Fibroblast of peridontal ligament (primary cell): ENCODE measurements at regions not wholly inside any gene's neighbourhood (a gene's known extent, or its start where the extent isn't known, plus 50 kb on each side); places are given as distances from the start of the nearest gene placed in this dataset.
"Not testable (repeated sequence)": the region's sequence is repeated elsewhere in the genome, so short reads cannot be mapped to it uniquely, and the experiment has no call there.

Source experiments
- DNase-seq: peaks from one replicate; pipeline ENCODE4 v3.0.0-alpha.2; 2010; ENCODE audit errors: extremely low read depth

- no peak for DNase-seq
Observed at GRCh38 chr7:125256446-125256845, 326.8 kb upstream of the POT1 start.

DNA sequence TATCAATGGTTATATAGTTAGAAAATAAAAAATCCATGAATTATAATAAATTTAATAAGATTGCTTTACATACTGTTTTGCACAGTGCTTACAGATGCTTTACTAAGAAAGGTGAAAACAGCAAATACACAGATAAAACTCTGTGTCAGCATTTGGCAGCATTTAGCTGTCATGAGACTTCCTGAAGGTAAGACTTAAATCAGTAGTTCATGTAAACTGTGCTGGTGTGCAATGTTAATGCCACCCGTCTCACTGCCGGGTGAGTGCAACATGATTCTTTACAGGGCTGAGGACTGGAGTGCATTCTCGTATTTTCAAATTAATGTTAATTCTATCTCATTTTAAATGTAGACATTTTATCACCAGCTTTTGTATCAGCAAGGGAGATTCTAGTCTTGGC, 326.2 kb upstream of the POT1 start:
- no peak for DNase-seq

- no peak for DNase-seq
Observed at GRCh38 chr7:125254566-125254965, 324.9 kb upstream of the POT1 start.

- no peak for DNase-seq
Observed at GRCh38 chr7:125253452-125254190, 324.0 kb upstream of the POT1 start.

- DNase-seq, result no peak
Observed at GRCh38 chr7:125247514-125248098, 318.0 kb upstream of the POT1 start.

GRCh38 chr7:125246706-125247105, 317.1 kb upstream of the POT1 start:
- no peak for DNase-seq

GRCh38 chr7:125241548-125241947, 311.9 kb upstream of the POT1 start:
- DNase-seq, result no peak

DNA sequence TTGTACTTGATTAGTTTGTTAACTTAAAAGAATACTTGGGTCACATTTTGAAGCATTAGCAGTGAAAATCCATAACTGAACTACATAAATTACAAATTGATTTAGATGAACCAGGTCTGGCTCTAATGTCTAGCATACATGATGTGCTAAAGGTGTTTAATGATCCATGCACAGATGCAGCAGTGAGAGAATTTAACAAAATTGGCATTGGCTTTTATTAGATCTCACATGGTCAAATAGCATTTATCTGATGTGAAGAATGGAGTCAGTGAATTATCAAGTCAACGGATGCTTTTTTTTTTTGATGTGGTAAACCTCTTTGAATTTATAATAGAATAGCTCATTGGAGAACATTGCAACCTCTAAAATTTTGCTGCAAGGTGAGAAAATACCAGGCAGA, 293.0 kb upstream of the POT1 start:
- DNase-seq, result no peak

GRCh38 chr7:125218076-125218475, 288.5 kb upstream of the POT1 start:
- no peak for DNase-seq

DNA sequence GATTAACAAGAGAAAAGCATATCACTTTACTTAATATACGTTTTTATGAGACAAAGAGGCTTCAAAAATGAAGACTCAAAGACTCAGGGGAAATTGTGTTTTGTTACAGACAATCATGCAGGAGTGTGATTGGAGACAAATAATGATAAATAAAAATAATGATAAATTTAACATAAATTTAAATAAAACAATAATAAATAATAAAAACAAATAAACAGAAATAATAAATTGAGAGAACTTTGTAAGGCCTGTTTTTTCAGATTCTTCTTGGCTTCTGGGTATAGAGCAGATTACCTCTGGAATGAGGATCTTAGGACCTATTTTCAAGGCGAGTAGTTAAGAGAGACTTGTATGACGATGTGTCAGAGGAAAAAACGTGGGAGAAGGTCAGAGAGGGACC, 271.4 kb upstream of the POT1 start:
- DNase-seq, result no peak

GRCh38 chr7:125197731-125198393, 268.2 kb upstream of the POT1 start:
- no peak for DNase-seq

DNA sequence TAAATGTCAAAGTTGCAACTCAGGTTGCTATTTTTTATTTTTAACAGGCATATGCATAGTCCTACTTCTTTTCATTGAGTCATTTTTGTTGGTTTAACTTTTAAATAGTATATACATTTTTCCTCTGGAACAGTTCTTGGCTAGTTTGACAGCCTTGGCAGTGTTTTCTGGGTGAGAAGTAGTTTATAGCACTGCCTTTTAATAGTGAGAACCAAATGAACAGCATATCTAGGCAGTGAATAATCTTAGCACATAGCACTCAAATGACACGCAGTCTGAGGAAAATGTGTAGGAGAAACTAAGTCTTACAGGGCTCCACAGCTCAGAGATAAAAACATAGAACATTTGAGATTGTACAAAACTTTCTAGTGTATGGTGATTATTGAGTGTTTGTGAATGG, 265.5 kb upstream of the POT1 start:
- DNase-seq, result no peak

DNA sequence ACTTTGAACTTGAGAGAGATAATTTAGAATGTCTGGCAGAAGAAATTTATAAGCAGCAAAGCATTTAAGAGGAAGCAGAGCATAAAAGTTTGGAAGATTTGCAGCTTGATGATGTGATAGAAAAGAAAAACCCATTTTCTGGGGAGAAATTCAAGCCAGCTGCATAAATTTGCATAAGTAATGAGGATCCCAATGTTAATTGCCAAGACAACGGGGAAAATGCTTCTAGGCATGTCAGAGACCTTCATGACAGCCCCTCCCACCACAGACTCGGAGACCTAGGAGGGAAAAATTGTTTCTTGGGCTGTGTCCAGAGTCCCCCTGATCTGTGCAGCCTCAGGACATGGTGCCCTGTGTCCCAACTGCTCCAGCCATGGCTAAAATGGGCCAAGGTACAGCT, 263.6 kb upstream of the POT1 start:
- DNase-seq, result no peak

DNA sequence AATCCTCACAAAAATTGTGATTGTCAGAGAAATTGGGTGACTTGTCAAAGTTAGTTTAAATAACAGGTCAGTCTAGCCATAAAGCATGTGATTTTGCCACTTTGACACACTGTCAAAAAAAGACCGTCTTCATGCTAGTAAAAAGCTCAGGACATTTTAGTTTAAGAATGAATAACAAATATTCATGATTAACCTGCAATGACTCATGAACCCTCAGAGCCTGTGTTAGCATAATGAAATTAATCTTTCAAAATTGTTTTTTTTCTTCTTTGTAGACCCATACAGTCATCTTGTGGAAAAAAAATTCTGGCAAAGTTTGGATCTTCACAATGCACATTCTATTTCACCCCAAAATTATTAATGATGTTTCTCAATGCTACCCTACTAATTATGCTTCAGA, 255.2 kb upstream of the POT1 start:
- DNase-seq, result no peak

- DNase-seq, result not testable (repeated sequence)
Observed at GRCh38 chr7:125181569-125182267, 252.1 kb upstream of the POT1 start.

DNA sequence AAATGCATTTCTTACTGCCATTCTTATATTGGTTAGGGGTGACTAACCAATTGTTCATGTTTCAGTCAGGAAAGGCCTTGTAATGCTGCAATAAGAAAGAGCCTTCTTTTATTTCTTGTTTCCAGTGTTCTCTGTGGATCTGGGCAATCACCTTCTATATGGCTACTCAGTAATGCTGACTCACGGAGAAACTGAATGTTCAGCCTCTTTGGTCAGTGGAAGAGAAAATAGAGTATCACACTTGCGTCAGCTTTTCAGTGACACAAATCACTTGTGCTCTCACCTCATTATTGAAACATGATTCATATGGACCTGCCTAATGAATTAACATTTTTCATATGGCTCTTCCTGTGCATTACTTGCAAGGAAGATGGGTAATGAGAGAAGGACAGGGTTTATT, 243.9 kb upstream of the POT1 start:
- no peak for DNase-seq

DNA sequence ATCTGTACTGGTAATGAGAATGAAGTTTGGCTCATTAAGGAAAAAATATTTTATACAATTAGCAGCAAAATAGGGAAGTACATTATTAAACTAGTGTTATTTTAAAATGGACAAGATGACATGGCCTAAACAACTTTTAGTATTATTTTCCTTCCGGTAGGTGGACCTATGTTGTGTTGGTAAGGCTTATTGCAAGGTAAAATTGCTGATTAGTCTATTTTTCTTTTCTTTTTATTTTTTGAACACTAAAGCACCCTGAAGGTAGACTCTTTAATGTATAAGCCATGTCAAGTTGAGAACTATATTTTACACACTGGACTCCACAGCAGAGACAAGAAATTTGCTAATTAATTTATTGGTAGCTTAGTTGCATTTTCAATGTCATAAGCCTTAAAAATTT, 239.5 kb upstream of the POT1 start:
- no peak for DNase-seq

GRCh38 chr7:125154930-125155329, 225.3 kb upstream of the POT1 start:
- DNase-seq, result no peak

DNA sequence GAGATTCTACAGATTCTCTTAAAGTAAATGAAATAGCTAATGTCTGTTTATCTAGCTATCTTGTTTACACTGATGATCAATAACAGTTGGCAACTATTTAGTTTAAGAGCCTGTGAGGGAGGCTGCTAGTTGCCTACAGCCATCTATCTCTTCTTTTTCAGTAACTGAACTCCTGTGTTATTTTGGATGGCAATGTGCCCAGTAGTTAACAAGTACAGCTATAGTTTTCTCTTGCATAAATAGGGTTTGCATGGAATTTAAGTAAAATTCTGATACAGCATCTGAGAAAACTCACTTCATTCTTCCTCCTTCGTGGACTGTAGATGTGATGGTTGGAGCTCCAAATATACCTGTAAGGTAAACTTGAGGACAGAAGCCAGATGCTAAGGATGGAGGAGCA, 219.5 kb upstream of the POT1 start:
- no peak for DNase-seq

DNA sequence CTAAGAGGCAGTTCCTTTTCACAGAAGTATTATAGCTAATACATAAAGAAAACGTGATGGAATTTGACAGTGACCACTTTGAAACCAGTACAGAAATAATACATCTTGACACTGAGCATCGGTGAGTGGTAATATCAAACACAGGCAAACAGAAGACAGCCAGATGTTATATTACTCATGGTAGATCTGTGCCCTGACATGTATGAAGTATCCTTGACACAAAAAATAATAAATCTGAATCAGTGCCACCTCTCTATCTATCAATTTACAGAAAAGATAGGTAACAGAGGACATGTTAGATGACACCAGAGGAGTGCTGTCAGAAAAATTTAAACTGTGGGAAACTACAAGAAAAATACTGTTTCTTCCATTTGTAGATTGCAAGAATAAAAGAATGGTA, 217.4 kb upstream of the POT1 start:
- DNase-seq, result no peak

DNA sequence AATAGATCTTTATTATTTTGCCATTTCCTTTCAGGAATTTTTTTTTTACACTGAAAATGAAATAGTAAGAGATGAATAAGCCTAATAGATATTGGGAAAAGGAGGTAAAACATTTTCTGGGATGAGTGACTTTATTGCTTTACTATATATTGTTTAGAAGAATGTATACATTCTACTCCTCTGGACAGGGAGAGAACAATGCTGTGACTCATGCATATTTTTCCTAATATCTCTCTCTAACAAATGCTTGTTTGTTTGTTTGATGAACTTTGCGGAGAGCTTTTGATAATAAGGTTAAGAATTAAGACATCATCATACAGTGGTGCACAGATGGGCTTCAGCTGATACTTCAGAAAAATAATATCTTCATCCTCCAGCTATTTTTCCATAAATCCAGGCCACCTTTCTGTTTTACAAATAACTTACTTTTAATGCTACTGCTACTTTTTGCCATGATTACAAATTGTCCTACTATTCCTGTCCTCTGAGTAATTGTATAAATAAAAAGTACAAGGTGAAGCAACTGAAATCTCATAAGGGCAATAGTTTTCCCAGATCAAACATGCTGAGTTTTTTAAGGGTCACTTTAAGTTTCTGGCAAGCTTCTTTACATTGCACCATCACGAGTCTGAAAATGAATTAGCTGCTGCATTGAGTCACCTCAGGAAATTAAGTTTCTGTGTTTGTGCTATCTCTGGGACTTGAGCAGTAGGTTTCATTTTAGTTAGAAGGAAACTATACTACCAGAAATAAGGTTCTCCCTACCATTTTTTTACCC, 207.3 kb upstream of the POT1 start:
- DNase-seq, result no peak

DNA sequence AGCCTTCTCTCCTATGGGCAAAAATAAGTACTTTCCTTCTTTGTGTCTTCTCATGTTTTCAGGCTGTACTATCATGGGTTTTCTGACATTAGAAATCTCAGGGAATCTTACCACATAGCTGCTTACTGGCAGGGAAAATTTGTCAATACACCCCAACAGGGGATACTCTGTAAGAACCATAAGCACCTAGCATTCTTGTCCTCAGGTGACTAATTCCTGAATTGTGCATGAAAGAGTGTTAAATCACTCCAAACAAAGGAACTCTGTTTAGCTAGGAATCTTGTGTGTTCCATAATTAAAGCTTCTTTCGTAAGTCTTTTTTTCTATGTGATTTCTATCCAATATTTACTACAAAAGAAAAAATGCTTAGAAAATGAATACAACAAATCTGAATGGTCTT, 206.7 kb upstream of the POT1 start:
- DNase-seq, result no peak
